ENCODE measurements at regions not wholly inside any gene's neighbourhood (a gene's known extent, or its start where the extent isn't known, plus 50 kb on each side); places are given as distances from the start of the nearest gene placed in this dataset.

- H3K27ac ChIP-seq, result no peak overlapping the region
- no peak overlapping the region for H3K4me3 ChIP-seq
Observed at GRCh38 chr13:73479351-73479750, 420.5 kb downstream of the KLF5 start.

GRCh38 chr13:73477441-73477840 lies 418.6 kb downstream of the KLF5 start:
- no peak overlapping the region for H3K4me3 ChIP-seq
- no peak overlapping the region for H3K27ac ChIP-seq

- no peak overlapping the region for H3K4me3 ChIP-seq
- H3K27ac ChIP-seq, result no peak overlapping the region
Observed at GRCh38 chr13:73473016-73473415, 414.2 kb downstream of the KLF5 start.

- Histone ChIP-seq H3K27ac (peak overlapping the region in 19 of 21 experiments; percentile 4 to 81 (median 64)), H3K4me3 (no peak overlapping the region)
Observed at GRCh38 chr13:73467125-73467524, 408.3 kb downstream of the KLF5 start.

GRCh38 chr13:73466561-73466960 lies 407.8 kb downstream of the KLF5 start:
- H3K4me3 ChIP-seq, result no peak overlapping the region
- peak overlapping the region in 19 of 21 experiments; percentile 4 to 81 (median 64) for H3K27ac ChIP-seq

GRCh38 chr13:73465617-73465971 lies 406.8 kb downstream of the KLF5 start:
- H3K27ac ChIP-seq, result peak overlapping the region in 17 of 21 experiments; percentile 25 to 80 (median 65)
- H3K4me3 ChIP-seq, result no peak overlapping the region

- Histone ChIP-seq H3K4me3 (no peak overlapping the region), H3K27ac (peak overlapping the region in 20 of 21 experiments; percentile 25 to 80 (median 62))
Observed at GRCh38 chr13:73464758-73465616, 406.2 kb downstream of the KLF5 start.

GRCh38 chr13:73462241-73462640 lies 403.4 kb downstream of the KLF5 start:
- H3K27ac ChIP-seq, result no peak overlapping the region
- H3K4me3 ChIP-seq, result no peak overlapping the region

GRCh38 chr13:73451221-73452029 lies 392.6 kb downstream of the KLF5 start:
- H3K4me3 ChIP-seq, result no peak overlapping the region
- H3K27ac ChIP-seq, result peak overlapping the region in 2 of 21 experiments; percentile 27 to 34

- Histone ChIP-seq H3K27ac (peak overlapping the region in 1 of 21 experiments; percentile 27), H3K4me3 (no peak overlapping the region)
Observed at GRCh38 chr13:73450583-73450982, 391.8 kb downstream of the KLF5 start.

GRCh38 chr13:73449252-73449651 lies 390.4 kb downstream of the KLF5 start:
- Histone ChIP-seq H3K4me3 (no peak overlapping the region), H3K27ac (peak overlapping the region in 1 of 21 experiments; percentile 27)

GRCh38 chr13:73440296-73440895 lies 381.6 kb downstream of the KLF5 start:
- Histone ChIP-seq H3K4me3 (no peak overlapping the region), H3K27ac (no peak overlapping the region)

GRCh38 chr13:73433890-73434289 lies 375.1 kb downstream of the KLF5 start:
- peak overlapping the region in 7 of 21 experiments; percentile 22 to 69 (median 34) for H3K27ac ChIP-seq
- H3K4me3 ChIP-seq, result no peak overlapping the region

- Histone ChIP-seq H3K4me3 (no peak overlapping the region), H3K27ac (peak overlapping the region in 6 of 21 experiments; percentile 26 to 69 (median 38))
Observed at GRCh38 chr13:73433458-73433857, 374.7 kb downstream of the KLF5 start.

- peak overlapping the region in 18 of 21 experiments; percentile 22 to 81 (median 70) for H3K27ac ChIP-seq
- no peak overlapping the region for H3K4me3 ChIP-seq
Observed at GRCh38 chr13:73429701-73430100, 370.9 kb downstream of the KLF5 start.

GRCh38 chr13:73428706-73429105 lies 369.9 kb downstream of the KLF5 start:
- Histone ChIP-seq H3K27ac (peak overlapping the region in 15 of 21 experiments; percentile 13 to 81 (median 70)), H3K4me3 (no peak overlapping the region)

GRCh38 chr13:73428137-73428536 lies 369.3 kb downstream of the KLF5 start:
- no peak overlapping the region for H3K4me3 ChIP-seq
- peak overlapping the region in 16 of 21 experiments; percentile 12 to 80 (median 58) for H3K27ac ChIP-seq

- Histone ChIP-seq H3K27ac (peak overlapping the region in 12 of 21 experiments; percentile 7 to 67 (median 36)), H3K4me3 (no peak overlapping the region)
Observed at GRCh38 chr13:73422973-73423372, 364.2 kb downstream of the KLF5 start.

- H3K27ac ChIP-seq, result peak overlapping the region in 13 of 21 experiments; percentile 9 to 74 (median 30)
- no peak overlapping the region for H3K4me3 ChIP-seq
Observed at GRCh38 chr13:73421310-73421912, 362.6 kb downstream of the KLF5 start.

GRCh38 chr13:73419186-73419585 lies 360.4 kb downstream of the KLF5 start:
- H3K4me3 ChIP-seq, result no peak overlapping the region
- no peak overlapping the region for H3K27ac ChIP-seq
